Large intestine (tissue), 3 donors: ENCODE measurements at regions not wholly inside any gene's neighbourhood (a gene's known extent, or its start where the extent isn't known, plus 50 kb on each side); places are given as distances from the start of the nearest gene placed in this dataset.

Experiments
- DNase-seq, 2 donors: peaks; one replicate each; pipeline versions ENCODE4 v3.0.0 to v3.0.0-alpha.2; 2013
- H3K27ac ChIP-seq: one replicate; pipeline ENCODE4 v1.5.1; 2013; ENCODE audit warnings: low read length
- H3K27me3 ChIP-seq: 2 replicates; pipeline ENCODE4 v1.6.1; 2013; ENCODE audit warnings: low read length; ENCODE audit not compliant: control insufficient read depth, insufficient read depth
- H3K36me3 ChIP-seq: 2 replicates; pipeline ENCODE4 v1.6.1; 2013; ENCODE audit warnings: low read length; ENCODE audit not compliant: control insufficient read depth, insufficient read depth
- H3K4me1 ChIP-seq: one replicate; pipeline ENCODE4 v1.6.1; 2013; ENCODE audit warnings: low read length; ENCODE audit not compliant: control insufficient read depth, insufficient read depth
- H3K4me3 ChIP-seq: one replicate; pipeline ENCODE4 v1.5.1; 2013; ENCODE audit warnings: low read length
- H3K9me3 ChIP-seq: one replicate; pipeline ENCODE4 v1.6.1; 2013; ENCODE audit warnings: mild to moderate bottlenecking, low read depth, low read length, moderate library complexity; ENCODE audit not compliant: control insufficient read depth
- WGBS: methylation state at CpG from one replicate; pipeline ENCODE4 v1.1.5; 2013; ENCODE audit warnings: low lambda C conversion rate; ENCODE audit not compliant: insufficient coverage; 5-methylcytosine and 5-hydroxymethylcytosine counted together

- Histone ChIP-seq H3K36me3 (no peaks in the 10 kb centered on the region), H3K27ac (no peak overlapping the region), H3K4me3 (no peak overlapping the region), H3K9me3 (no peaks in the 10 kb centered on the region), H3K4me1 (no peaks in the 10 kb centered on the region), H3K27me3 (no peaks in the 10 kb centered on the region)
- DNase-seq: no peak
- WGBS: no CpG with 5 or more reads among the region's 5 CpGs
Measured at GRCh38 chr16:80337786-80338185, 203.0 kb upstream of the DYNLRB2 start.

DNA sequence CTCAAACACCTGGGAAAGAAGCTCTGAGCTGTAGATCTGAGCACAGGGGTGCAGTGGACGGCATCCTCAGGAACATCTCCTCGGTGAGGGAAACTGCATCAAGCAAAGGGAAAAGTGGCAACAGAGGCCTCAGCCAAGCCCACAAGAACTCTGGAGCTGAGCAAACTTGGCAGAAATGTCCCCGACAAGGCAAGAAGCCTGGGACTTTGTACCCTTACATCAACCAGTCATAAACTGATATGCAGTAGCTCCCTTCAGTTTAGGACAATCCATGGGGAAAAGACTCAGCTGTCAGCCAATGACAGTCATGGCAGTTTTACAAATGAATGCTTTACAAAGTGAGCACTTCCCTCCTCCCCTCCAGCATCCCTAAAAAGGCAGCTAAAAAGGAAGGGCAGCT lies 210.0 kb upstream of the DYNLRB2 start:
- H3K4me3 ChIP-seq: no peak overlapping the region
- H3K27ac ChIP-seq: peak overlapping the region; percentile 9
- H3K4me1 ChIP-seq: peaks cover 9% of the 10 kb centered on the region
- no peaks in the 10 kb centered on the region for H3K9me3 ChIP-seq
- WGBS: no CpG with 5 or more reads among the region's 3 CpGs
- peak; percentile 72 to 87 for DNase-seq
- no peaks in the 10 kb centered on the region for H3K36me3 ChIP-seq
- no peaks in the 10 kb centered on the region for H3K27me3 ChIP-seq

- H3K4me3 ChIP-seq: no peak overlapping the region
- no peaks in the 10 kb centered on the region for H3K27me3 ChIP-seq
- WGBS: 80% methylated on average over 1 of the region's 3 CpGs
- H3K4me1 ChIP-seq: peaks cover 9% of the 10 kb centered on the region
- no peak overlapping the region for H3K27ac ChIP-seq
- H3K9me3 ChIP-seq: no peaks in the 10 kb centered on the region
- H3K36me3 ChIP-seq: no peaks in the 10 kb centered on the region
- no peak for DNase-seq
Measured at GRCh38 chr16:80330150-80330549, 210.6 kb upstream of the DYNLRB2 start.

- Histone ChIP-seq H3K4me1 (peaks cover 9% of the 10 kb centered on the region), H3K4me3 (no peak overlapping the region)
Measured at GRCh38 chr16:80327740-80328139, 213.1 kb upstream of the DYNLRB2 start.

GRCh38 chr16:80324371-80324770 lies 216.4 kb upstream of the DYNLRB2 start:
- no peak overlapping the region for H3K4me3 ChIP-seq
- H3K27me3 ChIP-seq: no peaks in the 10 kb centered on the region
- H3K9me3 ChIP-seq: no peaks in the 10 kb centered on the region
- no peaks in the 10 kb centered on the region for H3K36me3 ChIP-seq
- H3K4me1 ChIP-seq: no peaks in the 10 kb centered on the region
- 80% methylated on average over 2 of the region's 3 CpGs for WGBS
- no peak overlapping the region for H3K27ac ChIP-seq
- no peak for DNase-seq

More at GRCh38 chr16:80327740-80328139, 213.1 kb upstream of the DYNLRB2 start:
- Histone ChIP-seq H3K36me3 (no peaks in the 10 kb centered on the region), H3K9me3 (no peaks in the 10 kb centered on the region), H3K27me3 (no peaks in the 10 kb centered on the region), H3K27ac (no peak overlapping the region)
- no CpG with 5 or more reads among the region's 1 CpG for WGBS
- DNase-seq: no peak

DNA sequence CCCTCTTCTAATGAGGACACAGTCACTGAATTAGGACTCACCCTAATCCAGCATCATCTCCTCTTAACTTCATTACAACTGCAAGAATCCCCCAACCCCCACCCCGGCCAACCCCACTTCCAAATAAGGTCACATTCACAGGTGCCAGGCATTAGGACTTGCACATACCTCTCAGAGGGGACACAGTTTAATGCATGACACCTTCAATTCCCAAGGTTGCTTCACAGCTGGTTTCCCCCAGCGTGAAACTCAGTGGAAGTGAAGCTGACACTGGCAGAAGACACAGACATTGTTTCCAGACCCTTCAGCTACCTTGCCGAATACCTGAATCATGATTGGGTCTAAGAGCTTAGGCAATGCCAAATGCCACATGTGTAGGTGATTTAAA lies 217.0 kb upstream of the DYNLRB2 start:
- Histone ChIP-seq H3K27me3 (no peaks in the 10 kb centered on the region), H3K4me1 (no peaks in the 10 kb centered on the region), H3K4me3 (no peak overlapping the region), H3K36me3 (no peaks in the 10 kb centered on the region), H3K27ac (no peak overlapping the region), H3K9me3 (no peaks in the 10 kb centered on the region)
- no peak for DNase-seq
- 100% methylated on average over 1 of the region's 3 CpGs for WGBS

- no peak for DNase-seq
- Histone ChIP-seq H3K27ac (no peak overlapping the region), H3K4me3 (no peak overlapping the region), H3K27me3 (no peaks in the 10 kb centered on the region), H3K9me3 (no peaks in the 10 kb centered on the region), H3K4me1 (no peaks in the 10 kb centered on the region), H3K36me3 (no peaks in the 10 kb centered on the region)
- WGBS: no CpG with 5 or more reads among the region's 13 CpGs
Measured at GRCh38 chr16:80323187-80323807, 217.5 kb upstream of the DYNLRB2 start.

GRCh38 chr16:80319181-80319580 lies 221.6 kb upstream of the DYNLRB2 start:
- WGBS: no CpG with 5 or more reads among the region's 3 CpGs
- Histone ChIP-seq H3K36me3 (no peaks in the 10 kb centered on the region), H3K4me1 (no peaks in the 10 kb centered on the region), H3K27ac (no peak overlapping the region), H3K27me3 (no peaks in the 10 kb centered on the region), H3K4me3 (no peak overlapping the region), H3K9me3 (no peaks in the 10 kb centered on the region)
- no peak for DNase-seq

DNA sequence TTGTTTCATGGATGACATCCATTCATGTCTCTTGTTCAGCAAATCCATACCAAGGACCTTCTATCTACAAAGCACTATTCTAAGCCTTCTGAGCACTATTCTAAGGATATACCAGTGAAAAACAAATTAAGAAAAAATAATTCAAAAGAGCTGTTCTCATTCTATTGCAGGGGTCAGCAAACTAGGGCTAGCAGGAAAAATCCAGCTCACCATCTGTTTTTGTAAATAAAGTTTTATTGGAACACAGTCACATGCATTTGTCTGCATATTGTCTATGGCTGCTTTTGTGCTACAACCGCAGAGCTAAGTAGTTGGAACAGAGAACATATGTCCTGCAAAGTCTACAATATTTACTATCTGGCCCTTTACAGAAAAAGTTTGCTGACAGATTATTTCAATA lies 222.7 kb upstream of the DYNLRB2 start:
- Histone ChIP-seq H3K4me3 (no peak overlapping the region), H3K27me3 (no peaks in the 10 kb centered on the region), H3K27ac (no peak overlapping the region), H3K4me1 (no peaks in the 10 kb centered on the region), H3K9me3 (no peaks in the 10 kb centered on the region), H3K36me3 (no peaks in the 10 kb centered on the region)
- no peak for DNase-seq
- no CpG with 5 or more reads among the region's 1 CpG for WGBS

DNA sequence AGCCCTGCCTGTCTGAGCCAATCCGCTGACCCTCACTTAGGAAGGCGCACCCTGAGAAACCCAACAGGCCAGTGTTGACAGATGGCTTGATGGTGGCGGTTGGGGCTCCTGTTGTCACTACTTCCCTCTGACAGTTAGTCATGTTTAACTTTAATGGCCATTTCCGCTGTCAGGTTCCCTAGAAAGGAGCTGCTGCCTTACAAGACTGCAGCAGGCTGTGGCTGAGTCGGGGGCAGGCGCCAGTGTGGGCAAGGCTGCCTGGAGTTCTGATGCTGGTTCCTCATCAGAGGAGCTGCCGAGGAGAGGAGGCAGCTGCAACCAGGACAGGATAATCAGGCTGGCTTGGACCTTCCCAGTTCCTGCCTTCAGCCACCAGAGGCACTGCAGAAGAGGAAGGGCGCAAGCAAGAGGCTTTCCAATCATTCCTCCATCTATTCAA lies 223.2 kb upstream of the DYNLRB2 start:
- Histone ChIP-seq H3K9me3 (no peaks in the 10 kb centered on the region), H3K27ac (no peak overlapping the region), H3K36me3 (no peaks in the 10 kb centered on the region), H3K4me3 (no peak overlapping the region), H3K27me3 (no peaks in the 10 kb centered on the region), H3K4me1 (no peaks in the 10 kb centered on the region)
- DNase-seq: peak in 1 of 2 donors; percentile 11
- WGBS: no CpG with 5 or more reads among the region's 8 CpGs

GRCh38 chr16:80317116-80317515 lies 223.7 kb upstream of the DYNLRB2 start:
- no peaks in the 10 kb centered on the region for H3K36me3 ChIP-seq
- no peaks in the 10 kb centered on the region for H3K4me1 ChIP-seq
- WGBS: 100% methylated on average over 2 of the region's 10 CpGs
- no peak for DNase-seq
- H3K9me3 ChIP-seq: no peaks in the 10 kb centered on the region
- no peak overlapping the region for H3K4me3 ChIP-seq
- H3K27ac ChIP-seq: no peak overlapping the region
- H3K27me3 ChIP-seq: no peaks in the 10 kb centered on the region
